HG02588 (cell line): ENCODE measurements at regions not wholly inside any gene's neighbourhood (a gene's known extent, or its start where the extent isn't known, plus 50 kb on each side); places are given as distances from the start of the nearest gene placed in this dataset.

Experiments used
- ATAC-seq: cut with Tn5 transposase; IDR thresholded peaks from one replicate; pipeline ENCODE4 v1.9.1; 2021; ENCODE audit warnings: mild to moderate bottlenecking, moderate library complexity; ENCODE audit not compliant: unreplicated experiment

DNA sequence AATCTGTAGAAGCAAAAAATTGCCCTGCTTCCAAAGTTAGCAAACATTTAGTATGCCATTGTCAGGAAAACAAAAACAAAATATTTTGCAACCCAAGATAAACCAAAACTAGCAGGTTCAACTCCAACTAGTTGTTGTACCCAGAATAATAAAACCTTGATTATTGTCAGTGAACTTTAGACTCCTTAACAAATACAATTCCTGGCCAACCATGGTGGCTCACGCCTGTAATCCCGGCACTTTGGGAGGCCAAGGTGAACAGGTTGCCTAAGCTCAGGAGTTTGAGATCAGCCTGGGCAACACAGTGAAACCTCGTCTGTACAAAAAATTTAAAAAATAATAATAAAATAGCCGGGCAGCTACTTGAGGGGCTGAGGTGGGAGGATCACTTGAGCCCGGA is 53.6 kb upstream of the EPCAM start:
- ATAC-seq = no peak

DNA sequence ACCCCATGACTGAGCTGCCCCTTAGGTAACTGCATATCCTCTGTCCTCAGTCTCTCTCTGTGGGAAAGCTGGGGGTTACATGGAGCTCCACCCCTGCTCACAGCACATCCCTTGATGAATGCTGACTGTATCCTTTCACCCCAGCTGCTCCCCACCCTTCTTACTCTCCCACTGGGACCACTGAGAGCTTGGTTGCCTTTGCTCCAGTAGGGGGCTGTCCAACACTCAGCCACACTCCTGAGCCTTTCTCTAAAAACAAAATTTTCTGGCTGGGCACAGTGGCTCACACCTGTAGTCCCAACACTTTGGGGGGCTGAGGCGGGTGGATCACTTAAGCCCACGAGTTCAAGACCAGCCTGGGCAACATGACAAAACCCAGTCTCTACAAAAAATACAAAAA is 55.4 kb upstream of the EPCAM start:
- no peak for ATAC-seq

DNA sequence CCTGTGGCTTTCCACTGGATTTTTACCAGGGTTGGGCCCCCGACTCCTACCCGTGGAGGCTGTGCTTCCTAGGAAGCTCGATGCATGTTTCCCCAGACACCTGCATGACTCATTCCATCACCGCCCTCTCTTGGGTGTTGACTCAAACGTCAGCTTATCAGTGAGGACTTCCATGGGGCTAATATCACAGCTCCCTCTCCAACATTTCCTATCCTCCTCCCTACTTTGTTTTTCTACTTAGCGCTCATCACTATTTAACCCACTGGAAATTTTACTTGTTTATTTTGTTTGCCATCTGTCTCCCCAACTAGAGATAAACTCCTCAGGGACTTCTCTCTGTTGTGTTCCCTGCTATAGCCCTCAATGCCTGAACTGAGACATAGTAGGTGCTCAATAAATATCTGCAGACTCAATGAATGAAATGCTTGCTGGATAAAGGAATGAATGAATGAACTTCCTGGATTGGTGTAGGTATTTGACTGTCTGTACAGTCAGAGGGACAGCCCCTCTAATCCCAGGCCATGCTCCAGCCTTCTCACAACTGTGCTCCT is 55.9 kb upstream of the EPCAM start:
- ATAC-seq = no peak

DNA sequence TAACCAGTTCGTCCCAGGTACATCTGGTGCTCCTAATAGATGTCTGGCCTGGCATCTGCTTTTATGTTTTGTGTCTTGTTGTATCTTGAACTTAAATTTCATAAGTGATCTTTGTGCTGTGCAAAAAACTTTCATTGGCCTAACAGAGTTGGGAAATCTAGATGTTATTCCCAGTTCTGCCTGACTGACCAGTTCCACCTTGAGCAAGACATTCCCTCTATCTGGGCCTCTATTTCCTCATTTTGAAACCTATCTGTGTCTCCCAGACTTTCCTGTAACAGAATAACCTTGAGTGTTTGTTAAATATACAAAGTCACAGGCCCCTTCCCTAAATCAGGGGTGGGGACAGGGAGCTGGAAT is 56.6 kb upstream of the EPCAM start:
- no peak for ATAC-seq

DNA sequence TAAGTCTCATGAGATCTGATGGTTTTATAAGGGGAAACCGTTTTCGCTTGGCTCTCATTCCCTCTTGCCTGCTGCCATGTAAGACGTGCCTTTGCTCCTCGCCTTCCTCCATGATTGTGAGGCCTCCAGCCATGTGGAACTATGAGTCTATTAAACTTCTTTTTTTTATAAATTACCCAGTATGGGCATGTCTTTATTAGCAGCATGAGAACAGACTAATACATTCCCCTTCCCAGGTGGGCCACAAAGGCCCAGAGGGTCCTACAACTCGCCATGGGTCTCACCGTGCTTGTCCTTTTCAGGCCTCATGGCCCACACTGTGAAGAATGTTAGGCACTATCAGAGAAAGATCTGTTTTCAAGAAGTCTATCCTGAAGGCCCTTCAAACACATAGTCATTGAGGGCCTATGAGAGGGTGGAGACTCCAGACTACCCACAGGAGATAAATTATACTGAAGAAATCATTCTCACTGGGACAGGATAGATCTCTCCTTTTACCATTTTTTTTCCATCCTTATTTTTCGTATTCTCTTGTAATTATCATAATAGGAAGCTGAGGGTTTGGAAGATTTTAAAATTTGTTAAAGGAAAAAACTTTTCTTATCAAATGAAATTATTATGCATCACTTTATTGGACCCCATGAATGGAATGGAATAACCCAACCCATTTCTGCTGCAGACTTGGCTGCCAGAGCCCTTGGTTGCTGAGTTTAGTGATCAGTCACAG is 57.2 kb upstream of the EPCAM start:
- ATAC-seq = no peak

DNA sequence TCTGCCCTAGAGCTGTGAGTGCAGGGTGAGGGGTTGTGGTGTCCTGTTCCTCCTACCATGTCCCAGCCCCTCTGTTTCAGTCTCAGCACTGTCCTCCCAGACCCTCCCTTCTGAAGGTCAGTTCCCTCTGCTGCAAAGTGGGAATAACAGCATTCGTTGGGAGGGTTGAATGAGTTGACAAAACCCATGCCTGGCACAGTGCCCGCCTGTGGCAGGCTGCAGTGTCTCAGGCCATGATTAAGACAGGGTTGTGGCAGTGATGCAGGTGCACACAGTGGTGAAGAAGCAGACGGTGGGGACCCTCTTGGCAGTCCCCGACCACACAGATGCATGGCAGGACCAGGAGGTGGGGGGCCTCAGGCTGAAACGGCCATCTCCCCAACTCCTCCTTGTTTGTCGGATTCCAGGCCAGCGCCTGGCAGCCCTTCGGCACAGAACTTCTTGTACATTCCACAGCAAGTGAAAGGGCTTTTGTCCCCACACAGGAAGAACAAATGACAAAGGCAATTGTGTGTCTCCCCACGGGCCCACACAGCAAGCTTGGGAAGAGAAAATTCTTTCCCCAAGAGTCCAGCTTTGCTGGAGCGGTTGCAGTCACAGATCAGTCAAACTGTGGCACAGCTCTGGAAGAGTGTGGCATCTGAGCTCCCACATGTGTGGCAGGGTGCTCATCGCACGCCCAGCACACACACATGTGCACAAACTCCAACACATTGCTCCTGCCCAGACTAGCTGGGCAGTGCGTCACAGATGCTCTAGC is 58.1 kb upstream of the EPCAM start:
- peak; percentile 12 for ATAC-seq

DNA sequence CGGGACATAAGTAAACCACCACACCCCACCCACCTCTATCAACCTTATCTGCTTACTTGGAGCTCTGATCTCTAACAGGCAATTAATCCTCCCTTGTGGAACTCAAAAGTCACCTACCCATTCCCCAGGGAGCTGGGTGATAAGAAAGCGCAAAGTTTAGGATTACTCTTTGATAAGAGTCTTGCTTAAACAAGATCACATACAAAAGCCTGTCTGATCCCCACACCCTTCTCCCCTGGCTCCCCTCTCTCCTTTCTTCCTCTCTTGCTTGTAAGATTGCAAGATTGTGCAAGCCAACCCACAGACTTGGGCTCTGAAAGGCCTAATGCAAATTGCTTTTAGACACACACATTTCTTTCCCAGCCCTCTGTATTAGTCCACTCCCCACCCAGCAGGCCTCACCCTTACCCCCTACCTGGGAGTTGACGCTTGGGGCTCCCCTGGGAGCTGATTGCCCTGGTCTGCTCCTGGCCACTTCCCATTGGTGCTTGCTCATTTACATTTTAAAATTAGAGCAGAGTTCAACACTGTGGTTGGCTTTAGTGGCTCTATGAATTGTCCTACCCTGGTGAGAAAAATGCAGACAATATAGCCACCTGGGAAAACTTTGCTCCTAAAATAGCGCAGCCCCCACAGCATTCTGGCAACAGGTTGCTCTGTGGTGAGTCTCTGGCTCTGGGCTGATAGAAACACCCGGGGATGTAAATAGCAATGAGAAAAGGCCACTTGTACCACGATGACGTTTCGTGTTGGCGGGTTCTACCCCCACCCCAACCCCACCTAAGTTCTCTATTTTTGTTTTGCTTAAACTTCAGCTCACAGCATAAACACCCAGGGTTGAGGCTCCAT is 58.9 kb upstream of the EPCAM start:
- ATAC-seq = peak; percentile 84

DNA sequence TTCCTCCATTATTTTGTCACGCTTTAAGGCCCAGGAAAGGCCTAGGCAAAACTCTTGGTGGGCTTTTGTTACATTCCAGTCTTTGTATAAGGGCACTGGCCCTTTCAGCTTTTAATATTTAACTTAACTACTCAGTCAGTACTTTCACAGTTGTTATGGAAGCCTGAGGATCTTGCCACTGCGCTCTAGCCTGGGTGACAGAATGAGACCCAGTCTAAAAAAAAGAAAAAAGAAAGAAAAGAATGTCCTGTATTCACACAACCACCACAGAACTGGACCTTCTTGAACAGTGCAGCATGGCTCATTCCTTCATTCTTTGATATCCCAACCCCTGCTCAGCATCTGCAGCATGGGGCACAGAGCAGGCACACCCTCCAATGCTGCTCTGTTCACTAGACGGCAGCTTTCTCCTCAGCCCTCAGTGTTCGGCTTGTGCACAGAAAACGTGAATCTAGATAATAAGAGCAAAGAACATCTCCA is 59.6 kb upstream of the EPCAM start:
- ATAC-seq = peak; percentile 0

DNA sequence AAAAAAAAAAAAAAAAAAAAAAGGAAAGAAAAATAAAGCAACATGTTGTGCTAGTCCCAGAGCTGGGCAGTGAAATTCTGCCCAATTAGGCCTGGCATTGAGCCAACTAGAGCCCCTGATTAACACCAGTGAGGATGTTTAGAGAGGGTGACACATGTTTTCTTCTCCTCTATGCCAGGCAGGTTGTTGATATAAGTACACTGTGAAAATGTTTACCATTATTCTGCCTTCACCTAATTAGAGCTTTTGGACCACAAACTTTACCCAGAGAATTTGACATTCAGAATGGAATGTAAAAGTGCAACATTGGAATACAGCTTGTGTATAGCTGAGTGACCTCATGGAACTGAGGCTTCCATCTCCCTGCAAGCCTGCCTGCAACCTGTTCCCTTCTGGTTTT is 62.0 kb upstream of the EPCAM start:
- ATAC-seq = no peak

DNA sequence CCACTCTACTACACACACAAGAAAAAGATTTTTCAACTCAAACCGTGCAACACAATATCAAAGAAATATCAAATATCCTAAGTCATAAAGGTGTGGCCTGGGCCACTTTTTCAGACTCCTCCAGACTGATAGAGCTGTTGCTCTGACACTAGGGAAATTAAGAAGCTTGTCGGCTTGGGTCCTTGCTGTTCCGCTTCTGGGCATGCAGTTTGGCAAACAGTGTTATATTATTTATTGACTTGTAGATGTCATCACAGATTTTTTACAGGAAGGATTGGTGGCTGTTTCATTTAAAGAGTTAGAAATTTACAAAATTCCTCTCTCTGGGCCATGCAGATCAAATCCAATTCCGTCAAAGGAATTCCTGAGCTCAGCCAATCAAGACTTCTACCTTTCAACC is 64.5 kb upstream of the EPCAM start:
- no peak for ATAC-seq

DNA sequence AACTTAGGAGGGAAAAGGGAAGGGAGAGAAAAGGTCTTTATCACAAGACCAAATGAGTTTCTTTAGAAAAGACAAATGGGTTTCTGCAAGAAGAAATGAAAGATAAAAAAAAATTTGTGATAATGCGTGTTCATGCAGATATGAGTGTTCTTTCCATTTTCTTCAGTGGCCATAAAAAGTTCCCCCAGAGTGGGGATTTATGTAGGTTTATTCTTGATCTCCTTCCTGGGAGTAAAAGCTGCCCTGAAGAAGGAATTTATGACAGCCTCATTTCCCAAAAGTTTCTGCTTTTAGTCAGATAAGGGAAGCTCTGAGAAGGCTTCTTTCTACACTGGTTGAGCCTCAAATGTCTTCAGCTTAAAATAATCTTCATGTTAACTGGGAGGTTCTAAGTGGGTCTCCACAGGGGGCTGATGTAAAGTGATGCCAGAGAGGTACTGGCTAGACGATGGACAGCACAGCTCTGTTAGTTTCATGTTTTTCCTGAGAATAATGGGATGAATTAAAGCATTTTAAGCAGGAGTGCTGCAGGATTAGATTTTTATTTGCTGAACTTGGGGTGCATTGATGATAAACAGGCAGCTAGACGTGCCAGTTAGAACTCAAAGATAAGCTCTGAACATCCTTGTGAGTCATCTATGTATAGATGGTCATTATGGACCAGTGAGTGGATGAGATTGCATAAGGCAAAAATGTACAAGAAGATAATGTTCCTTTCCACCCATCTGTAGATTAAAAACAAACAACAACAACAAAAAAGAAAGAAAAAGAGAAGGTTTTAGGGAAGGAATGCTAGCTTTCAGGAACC is 65.6 kb upstream of the EPCAM start:
- no peak for ATAC-seq

DNA sequence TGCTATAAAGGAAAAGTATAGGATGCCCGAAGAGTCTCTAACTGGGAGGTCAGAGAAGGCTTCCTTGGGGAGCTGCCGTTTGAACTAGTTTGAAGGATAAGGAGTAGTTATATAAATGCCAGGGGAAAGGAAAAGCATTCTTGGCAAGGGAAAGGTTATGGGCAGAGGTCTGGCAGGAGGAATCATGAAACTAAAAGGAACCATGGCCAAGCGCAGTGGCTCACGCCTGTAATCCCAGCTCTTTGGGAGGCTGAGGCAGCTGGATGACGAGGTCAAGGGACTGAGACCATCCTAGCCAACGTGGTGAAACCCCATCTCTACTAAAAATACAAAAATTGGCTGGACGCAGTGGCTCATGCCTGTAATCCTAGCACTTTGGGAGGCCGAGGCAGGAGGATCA is 66.8 kb upstream of the EPCAM start:
- no peak for ATAC-seq

DNA sequence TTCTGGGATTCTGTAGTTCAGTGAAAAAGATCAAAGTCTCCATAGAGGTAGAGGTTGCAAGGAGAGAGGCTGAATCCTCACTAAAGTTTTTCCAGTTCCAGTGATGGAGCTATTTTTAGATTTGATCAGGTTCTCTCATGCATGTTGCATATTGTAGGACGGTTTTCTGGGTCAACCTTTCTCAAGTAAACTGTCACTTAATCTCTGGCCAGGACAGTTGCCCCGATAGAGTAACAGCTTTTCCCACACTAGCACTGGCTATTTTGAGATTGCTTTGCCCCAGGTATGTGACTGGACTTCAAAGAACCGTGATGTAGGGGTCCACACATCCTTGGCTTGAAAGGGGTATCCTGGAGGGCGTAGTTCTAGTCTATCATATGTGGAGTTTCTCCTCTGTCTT is 67.4 kb upstream of the EPCAM start:
- no peak for ATAC-seq

DNA sequence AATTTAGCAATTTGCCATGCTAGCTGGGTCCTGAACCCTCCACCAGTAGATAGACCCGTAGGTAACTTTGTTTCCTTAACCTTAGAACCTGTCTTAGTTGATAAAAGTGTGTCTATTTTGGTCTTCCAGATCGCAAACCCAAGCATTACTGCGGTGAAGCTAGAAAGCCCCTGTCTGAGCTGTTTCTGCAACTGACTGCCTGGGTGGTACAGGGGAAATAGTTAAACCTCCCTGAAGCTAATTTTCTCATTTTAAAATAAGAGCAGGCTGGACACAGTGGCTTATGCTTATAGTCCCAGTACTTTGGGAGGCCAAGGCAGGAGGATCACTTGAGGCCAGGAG is 67.9 kb upstream of the EPCAM start:
- ATAC-seq = peak; percentile 73

DNA sequence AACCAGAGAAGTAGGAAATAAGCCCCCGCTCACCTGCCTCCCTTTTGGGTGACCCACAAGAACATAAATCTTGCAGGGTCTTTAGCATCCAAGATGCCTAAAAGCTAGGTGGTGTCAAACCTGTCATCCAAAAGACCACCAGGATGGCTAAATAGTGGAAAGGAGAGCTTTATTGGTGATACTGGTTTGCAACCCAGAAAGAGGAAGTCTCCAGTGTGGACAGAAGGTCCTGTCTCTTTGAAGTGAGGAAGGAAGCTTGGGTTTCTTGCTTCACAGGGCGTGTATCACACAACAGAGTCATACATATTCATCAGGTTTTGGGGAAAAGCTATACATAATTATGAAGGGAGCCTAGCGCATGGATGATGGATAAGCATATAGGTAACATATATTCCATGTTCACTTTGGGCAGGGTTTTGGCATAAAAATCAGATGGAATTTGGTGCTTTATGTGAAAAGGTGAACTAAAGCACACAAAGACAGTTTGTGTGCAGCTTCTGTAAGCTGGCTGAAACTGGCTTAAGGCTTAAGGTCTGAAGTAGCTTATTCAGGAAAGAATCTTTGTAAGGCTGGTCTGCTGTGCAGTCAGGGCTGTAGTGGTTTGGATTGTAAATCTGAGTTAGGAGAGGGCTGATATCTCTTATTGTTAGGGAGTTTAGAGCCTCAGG is 68.4 kb upstream of the EPCAM start:
- ATAC-seq = peak; percentile 74

DNA sequence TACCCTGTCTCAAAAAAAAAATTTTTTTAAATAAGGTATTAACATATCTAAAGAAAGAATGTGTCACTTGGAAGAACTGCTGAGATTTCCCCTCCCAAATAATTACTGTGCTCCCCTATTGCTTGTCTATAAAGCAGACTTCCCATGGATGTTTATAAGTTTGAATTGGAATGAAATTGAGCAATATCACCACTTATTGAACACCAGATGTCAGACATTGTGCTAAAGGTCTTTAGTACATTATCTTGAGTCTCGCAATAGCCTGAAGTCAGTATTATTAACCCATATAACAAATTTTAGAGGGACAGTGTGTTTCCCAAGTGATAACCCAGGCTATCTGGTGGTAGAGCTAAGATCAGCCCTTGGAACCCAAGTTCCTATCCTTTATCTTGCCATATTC is 69.0 kb upstream of the EPCAM start:
- no peak for ATAC-seq

DNA sequence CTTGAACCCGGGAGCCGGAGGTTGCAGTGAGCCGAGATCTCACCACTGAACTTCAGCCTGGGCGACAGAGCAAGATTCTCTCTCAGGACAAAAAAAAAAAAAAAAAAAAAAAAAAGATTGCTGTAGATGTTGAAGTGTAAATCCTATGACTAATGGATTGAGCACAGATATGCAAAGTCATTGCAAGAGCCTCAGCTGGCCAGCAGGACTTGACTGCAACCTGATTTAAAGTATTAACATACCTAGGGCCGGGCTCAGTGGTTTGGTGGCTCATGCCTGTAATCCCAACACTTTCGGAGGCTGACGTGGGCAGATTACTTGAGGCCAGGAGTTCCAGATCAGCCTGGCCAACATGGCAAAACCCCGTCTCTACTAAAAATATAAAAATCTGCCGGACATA is 69.6 kb upstream of the EPCAM start:
- ATAC-seq = no peak

DNA sequence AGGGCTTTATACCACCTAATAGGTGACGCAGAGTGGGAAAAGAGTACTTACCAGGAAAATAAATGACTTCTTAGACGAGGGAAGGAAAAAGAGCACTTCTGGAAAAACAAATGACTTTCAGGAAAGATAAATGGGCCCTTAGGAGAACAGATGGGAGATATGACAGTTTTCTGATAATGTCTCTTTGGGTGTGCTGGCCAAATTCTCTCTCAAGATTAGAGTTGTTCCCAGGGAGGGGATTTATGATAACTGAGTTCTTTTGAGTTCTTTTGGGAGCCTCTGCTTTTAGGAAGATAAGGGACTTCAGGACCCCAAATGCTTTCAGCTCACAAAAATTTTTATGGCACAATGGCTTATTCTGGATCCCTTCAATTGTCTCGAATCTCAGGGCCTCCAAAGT is 70.3 kb upstream of the EPCAM start:
- no peak for ATAC-seq

DNA sequence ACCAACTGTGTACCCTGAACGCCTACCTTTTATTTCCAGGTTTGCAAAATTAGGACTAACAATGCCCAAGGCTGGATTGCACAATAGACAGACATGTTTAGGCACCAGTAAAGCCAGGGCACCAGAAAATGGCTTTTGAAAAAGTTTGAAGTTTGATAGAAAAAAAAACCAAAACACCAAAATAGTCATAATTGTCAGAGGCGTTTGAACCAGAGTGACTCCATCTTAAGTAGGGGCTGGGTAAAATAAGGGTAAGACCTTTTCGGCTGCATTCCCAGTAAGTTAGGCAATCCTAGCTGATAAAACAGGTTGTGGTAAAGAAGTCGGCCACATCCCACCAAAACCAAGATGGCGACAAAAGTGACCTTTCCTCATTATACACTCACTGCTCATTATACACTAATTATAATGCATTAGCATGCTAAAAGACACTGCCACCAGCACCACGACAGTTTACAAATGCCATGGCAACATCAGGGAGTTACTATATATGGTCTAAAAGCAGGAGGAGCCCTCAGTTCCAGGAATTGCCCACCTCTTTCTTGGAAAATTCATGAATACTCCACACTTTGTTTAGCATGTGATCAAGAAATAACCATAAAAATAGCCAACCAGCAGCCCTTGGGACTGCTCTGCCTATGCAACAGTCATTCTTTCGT is 71.2 kb upstream of the EPCAM start:
- ATAC-seq = no peak
